Astrocyte (in vitro differentiated cells and primary cell): ENCODE measurements at regions not wholly inside any gene's neighbourhood (a gene's known extent, or its start where the extent isn't known, plus 50 kb on each side); places are given as distances from the start of the nearest gene placed in this dataset.

Experiments
- DNase-seq: peaks from one replicate; pipeline ENCODE4 v3.0.0-alpha.2; 2010; ENCODE audit warnings: low read depth
- FAIRE-seq: peaks from 2 replicates; lab custom pipeline; 2011; peaks lifted over from hg19 to GRCh38; lab: Jason Lieb, UNC
- H2AFZ ChIP-seq: 2 replicates; pipeline ENCODE4 v1.6.0; 2012; ENCODE audit warnings: low read depth, low read length, inconsistent platforms
- H3K27ac ChIP-seq: 2 replicates; pipeline ENCODE4 v1.5.1; 2011; ENCODE audit warnings: low read depth, low read length, inconsistent platforms
- H3K27me3 ChIP-seq: 2 replicates; pipeline ENCODE4 v1.6.0; 2011; ENCODE audit warnings: low read length, inconsistent platforms; ENCODE audit not compliant: insufficient read depth
- H3K36me3 ChIP-seq: 2 replicates; pipeline ENCODE4 v1.5.1; 2011; ENCODE audit warnings: low read length, inconsistent platforms; ENCODE audit not compliant: insufficient read depth
- H3K4me1 ChIP-seq: 2 replicates; pipeline ENCODE4 v1.5.1; 2011; ENCODE audit warnings: low read length, inconsistent platforms; ENCODE audit not compliant: insufficient read depth
- H3K4me2 ChIP-seq: 2 replicates; pipeline ENCODE4 v1.6.0; 2012; ENCODE audit warnings: low read length, inconsistent platforms
- H3K4me3 ChIP-seq: 2 replicates; pipeline ENCODE4 v1.5.1; 2011; ENCODE audit warnings: low read depth, mild to moderate bottlenecking, low read length, inconsistent platforms; ENCODE audit not compliant: insufficient read depth
- H3K79me2 ChIP-seq: 2 replicates; pipeline ENCODE4 v1.6.0; 2012; ENCODE audit warnings: mild to moderate bottlenecking, low read length, inconsistent platforms; ENCODE audit not compliant: insufficient read depth
- H3K9ac ChIP-seq: 2 replicates; pipeline ENCODE4 v1.6.0; 2012; ENCODE audit warnings: mild to moderate bottlenecking, low read length, inconsistent platforms
- H3K9me3 ChIP-seq: 2 replicates; pipeline ENCODE4 v1.5.1; 2012; ENCODE audit warnings: low read depth, mild to moderate bottlenecking, low read length, inconsistent platforms; ENCODE audit not compliant: insufficient read depth
- H4K20me1 ChIP-seq: 2 replicates; pipeline ENCODE4 v1.6.0; 2012; ENCODE audit warnings: low read length, inconsistent platforms; ENCODE audit not compliant: insufficient read depth
- H3K27ac Mint-ChIP-seq: one replicate; pipeline ENCODE4 v1.8.0; 2021; ENCODE audit warnings: mild to moderate bottlenecking, mixed read lengths; ENCODE audit not compliant: unreplicated experiment
- H3K27me3 Mint-ChIP-seq: one replicate; pipeline ENCODE4 v1.8.0; 2021; ENCODE audit warnings: low read depth, mixed read lengths; ENCODE audit not compliant: unreplicated experiment
- H3K36me3 Mint-ChIP-seq: one replicate; pipeline ENCODE4 v1.8.0; 2021; ENCODE audit warnings: low read depth, mixed read lengths; ENCODE audit not compliant: unreplicated experiment
- H3K4me1 Mint-ChIP-seq: one replicate; pipeline ENCODE4 v1.8.0; 2021; ENCODE audit warnings: low read depth, mixed read lengths; ENCODE audit not compliant: unreplicated experiment
- H3K4me3 Mint-ChIP-seq: one replicate; pipeline ENCODE4 v1.8.0; 2021; ENCODE audit warnings: mild to moderate bottlenecking, moderate library complexity, mixed read lengths; ENCODE audit not compliant: unreplicated experiment
- H3K9me3 Mint-ChIP-seq: one replicate; pipeline ENCODE4 v1.8.0; 2021; ENCODE audit warnings: mild to moderate bottlenecking, mixed read lengths; ENCODE audit not compliant: unreplicated experiment
- CTCF ChIP-seq: IDR thresholded peaks from 2 replicates; pipeline ENCODE4 v1.5.1; 2011; ENCODE audit warnings: low read depth, mild to moderate bottlenecking, inconsistent platforms, low read length, moderate library complexity; ENCODE audit not compliant: insufficient read depth
- EZH2 ChIP-seq: IDR thresholded peaks from 2 replicates; pipeline ENCODE4 v1.6.1; 2012; ENCODE audit warnings: mild to moderate bottlenecking, low read length, inconsistent platforms; ENCODE audit not compliant: insufficient read depth

- Mint-ChIP-seq H3K36me3 (no peaks in the 10 kb centered on the region), H3K27ac (no peak overlapping the region), H3K4me1 (peaks cover 20% of the 10 kb centered on the region), H3K9me3 (peaks cover 4% of the 10 kb centered on the region), H3K4me3 (no peak overlapping the region), H3K27me3 (peaks cover 2% of the 10 kb centered on the region)
- H3K79me2 ChIP-seq, result no peaks in the 10 kb centered on the region
- no peaks in the 10 kb centered on the region for H3K9me3 ChIP-seq
- no peak overlapping the region for H3K4me2 ChIP-seq
- H3K36me3 ChIP-seq, result no peaks in the 10 kb centered on the region
- no peak overlapping the region for H3K4me3 ChIP-seq
- H3K27ac ChIP-seq, result no peak overlapping the region
- no peaks in the 10 kb centered on the region for H4K20me1 ChIP-seq
- H2AFZ ChIP-seq, result no peak overlapping the region
- H3K9ac ChIP-seq, result no peak overlapping the region
- DNase-seq (no peak), FAIRE-seq (no peak)
- H3K27me3 ChIP-seq, result no peaks in the 10 kb centered on the region
- TF ChIP-seq EZH2, result no peak
- no peak for TF ChIP-seq CTCF
- peaks cover 17% of the 10 kb centered on the region for H3K4me1 ChIP-seq
Observed at GRCh38 chr6:156376091-156376490, 401.1 kb upstream of the ARID1B start.

GRCh38 chr6:156359912-156360311 lies 417.3 kb upstream of the ARID1B start:
- no peak overlapping the region for H3K4me3 Mint-ChIP-seq
- H3K9me3 ChIP-seq, result no peaks in the 10 kb centered on the region
- H3K4me1 ChIP-seq, result no peaks in the 10 kb centered on the region
- no peaks in the 10 kb centered on the region for H4K20me1 ChIP-seq
- no peaks in the 10 kb centered on the region for H3K36me3 ChIP-seq
- no peak overlapping the region for H3K4me2 ChIP-seq
- FAIRE-seq (no peak), DNase-seq (no peak)
- no peaks in the 10 kb centered on the region for H3K79me2 ChIP-seq
- peaks cover 3% of the 10 kb centered on the region for H3K9me3 Mint-ChIP-seq
- no peak overlapping the region for H3K27ac Mint-ChIP-seq
- no peak overlapping the region for H3K27ac ChIP-seq
- TF ChIP-seq CTCF, result no peak
- no peak for TF ChIP-seq EZH2
- no peaks in the 10 kb centered on the region for H3K27me3 ChIP-seq
- H3K4me1 Mint-ChIP-seq, result peaks cover 3% of the 10 kb centered on the region
- no peak overlapping the region for H3K9ac ChIP-seq
- no peaks in the 10 kb centered on the region for H3K27me3 Mint-ChIP-seq
- H3K36me3 Mint-ChIP-seq, result no peaks in the 10 kb centered on the region
- no peak overlapping the region for H3K4me3 ChIP-seq
- H2AFZ ChIP-seq, result no peak overlapping the region

- H3K79me2 ChIP-seq, result no peaks in the 10 kb centered on the region
- Mint-ChIP-seq H3K27me3 (peaks cover 7% of the 10 kb centered on the region), H3K4me3 (no peak overlapping the region), H3K9me3 (peaks cover 3% of the 10 kb centered on the region), H3K4me1 (no peaks in the 10 kb centered on the region), H3K27ac (no peak overlapping the region), H3K36me3 (no peaks in the 10 kb centered on the region)
- H3K4me1 ChIP-seq, result no peaks in the 10 kb centered on the region
- DNase-seq (no peak), FAIRE-seq (no peak)
- no peak overlapping the region for H2AFZ ChIP-seq
- H3K27me3 ChIP-seq, result no peaks in the 10 kb centered on the region
- H3K27ac ChIP-seq, result no peak overlapping the region
- no peak overlapping the region for H3K4me2 ChIP-seq
- H3K9ac ChIP-seq, result no peak overlapping the region
- no peaks in the 10 kb centered on the region for H4K20me1 ChIP-seq
- no peak overlapping the region for H3K4me3 ChIP-seq
- TF ChIP-seq CTCF, result no peak
- no peak for TF ChIP-seq EZH2
- no peaks in the 10 kb centered on the region for H3K9me3 ChIP-seq
- no peaks in the 10 kb centered on the region for H3K36me3 ChIP-seq
Observed at GRCh38 chr6:156352861-156353260, 424.3 kb upstream of the ARID1B start.
